Ectodermal cell (in vitro differentiated cells): ENCODE measurements at regions not wholly inside any gene's neighbourhood (a gene's known extent, or its start where the extent isn't known, plus 50 kb on each side); places are given as distances from the start of the nearest gene placed in this dataset.

Source experiments
- H3K27ac ChIP-seq: 2 replicates; pipeline ENCODE4 v1.7.0; 2013; ENCODE audit warnings: mild to moderate bottlenecking, low read depth, low read length; ENCODE audit not compliant: insufficient read depth, poor library complexity, severe bottlenecking
- H3K27me3 ChIP-seq: 2 replicates; pipeline ENCODE4 v1.7.0; 2013; ENCODE audit warnings: mild to moderate bottlenecking, low read length; ENCODE audit not compliant: insufficient read depth, control insufficient read depth, poor library complexity, severe bottlenecking
- H3K36me3 ChIP-seq: one replicate; pipeline ENCODE4 v1.7.0; 2013; ENCODE audit warnings: low read length; ENCODE audit not compliant: control insufficient read depth, insufficient read depth
- H3K4me1 ChIP-seq: one replicate; pipeline ENCODE4 v1.7.0; 2013; ENCODE audit warnings: low read length; ENCODE audit not compliant: control insufficient read depth, insufficient read depth
- H3K4me3 ChIP-seq: 2 replicates; pipeline ENCODE4 v1.7.0; 2013; ENCODE audit warnings: low read depth, low read length, control low read depth; ENCODE audit not compliant: insufficient read depth
- H3K9me3 ChIP-seq: 2 replicates; pipeline ENCODE4 v1.7.0; 2013; ENCODE audit warnings: mild to moderate bottlenecking, low read length, moderate library complexity; ENCODE audit not compliant: control insufficient read depth
- WGBS, 2 experiments: methylation state at CpG; one replicate each; pipeline ENCODE4 v1.1.7; 2013; ENCODE audit warnings: missing lambda C conversion rate in 2 of 2; 5-methylcytosine and 5-hydroxymethylcytosine counted together

GRCh38 chr2:215848698-215849097, 164.7 kb downstream of the MREG start:
- 86 to 95% methylated on average over 2 of the region's 2 CpGs for WGBS, 2 experiments
- H3K36me3 ChIP-seq: no peaks in the 10 kb centered on the region
- H3K27ac ChIP-seq: no peak overlapping the region

GRCh38 chr2:215848146-215848545, 165.2 kb downstream of the MREG start:
- H3K4me1 ChIP-seq: no peaks in the 10 kb centered on the region
- H3K27me3 ChIP-seq: no peaks in the 10 kb centered on the region
- no peak overlapping the region for H3K4me3 ChIP-seq
- 94 to 100% methylated on average over 3 of the region's 3 CpGs for WGBS, 2 experiments
- no peak overlapping the region for H3K27ac ChIP-seq
- H3K9me3 ChIP-seq: no peaks in the 10 kb centered on the region
- no peaks in the 10 kb centered on the region for H3K36me3 ChIP-seq

More at GRCh38 chr2:215848698-215849097, 164.7 kb downstream of the MREG start:
- no peaks in the 10 kb centered on the region for H3K4me1 ChIP-seq
- no peak overlapping the region for H3K4me3 ChIP-seq
- H3K9me3 ChIP-seq: no peaks in the 10 kb centered on the region
- H3K27me3 ChIP-seq: no peaks in the 10 kb centered on the region

- Histone ChIP-seq H3K4me3 (no peak overlapping the region), H3K4me1 (no peaks in the 10 kb centered on the region), H3K27ac (no peak overlapping the region), H3K9me3 (no peaks in the 10 kb centered on the region), H3K27me3 (no peaks in the 10 kb centered on the region), H3K36me3 (no peaks in the 10 kb centered on the region)
- WGBS, 2 experiments: 91 to 95% methylated on average over 6 of the region's 6 CpGs
Observed at GRCh38 chr2:215847718-215848117, 165.6 kb downstream of the MREG start.

- no peaks in the 10 kb centered on the region for H3K4me1 ChIP-seq
- no peaks in the 10 kb centered on the region for H3K9me3 ChIP-seq
- H3K27ac ChIP-seq: no peak overlapping the region
- 87 to 92% methylated on average over 3 of the region's 3 CpGs for WGBS, 2 experiments
- H3K4me3 ChIP-seq: no peak overlapping the region
- no peaks in the 10 kb centered on the region for H3K27me3 ChIP-seq
- no peaks in the 10 kb centered on the region for H3K36me3 ChIP-seq
Observed at GRCh38 chr2:215847056-215847455, 166.3 kb downstream of the MREG start.

GRCh38 chr2:215845839-215846586, 167.3 kb downstream of the MREG start:
- Histone ChIP-seq H3K27me3 (no peaks in the 10 kb centered on the region), H3K4me3 (no peak overlapping the region), H3K27ac (no peak overlapping the region), H3K9me3 (no peaks in the 10 kb centered on the region), H3K4me1 (peaks cover 2% of the 10 kb centered on the region), H3K36me3 (no peaks in the 10 kb centered on the region)
- 92 to 94% methylated on average over 8 of the region's 8 CpGs for WGBS, 2 experiments

- H3K4me1 ChIP-seq: peaks cover 2% of the 10 kb centered on the region
- 92 to 98% methylated on average over 4 of the region's 4 CpGs for WGBS, 2 experiments
- H3K9me3 ChIP-seq: no peaks in the 10 kb centered on the region
- H3K27ac ChIP-seq: no peak overlapping the region
- H3K36me3 ChIP-seq: no peaks in the 10 kb centered on the region
- no peak overlapping the region for H3K4me3 ChIP-seq
- H3K27me3 ChIP-seq: no peaks in the 10 kb centered on the region
Observed at GRCh38 chr2:215843579-215843978, 169.8 kb downstream of the MREG start.

- WGBS, 2 experiments: 84 to 90% methylated on average over 5 of the region's 5 CpGs
- H3K27ac ChIP-seq: no peak overlapping the region
Observed at GRCh38 chr2:215841175-215841816, 172.1 kb downstream of the MREG start.

GRCh38 chr2:215839816-215840215, 173.5 kb downstream of the MREG start:
- no peak overlapping the region for H3K27ac ChIP-seq
- H3K4me1 ChIP-seq: peaks cover 2% of the 10 kb centered on the region
- 79 to 82% methylated on average over 4 of the region's 4 CpGs for WGBS, 2 experiments
- H3K9me3 ChIP-seq: no peaks in the 10 kb centered on the region
- no peaks in the 10 kb centered on the region for H3K27me3 ChIP-seq
- no peaks in the 10 kb centered on the region for H3K36me3 ChIP-seq
- no peak overlapping the region for H3K4me3 ChIP-seq

More at GRCh38 chr2:215841175-215841816, 172.1 kb downstream of the MREG start:
- Histone ChIP-seq H3K4me1 (peaks cover 2% of the 10 kb centered on the region), H3K9me3 (no peaks in the 10 kb centered on the region), H3K36me3 (no peaks in the 10 kb centered on the region), H3K4me3 (no peak overlapping the region), H3K27me3 (no peaks in the 10 kb centered on the region)

- WGBS, 2 experiments: 91 to 98% methylated on average over 1 of the region's 1 CpG
- H3K4me1 ChIP-seq: peaks cover 2% of the 10 kb centered on the region
- H3K27me3 ChIP-seq: no peaks in the 10 kb centered on the region
- H3K9me3 ChIP-seq: no peaks in the 10 kb centered on the region
- no peaks in the 10 kb centered on the region for H3K36me3 ChIP-seq
- no peak overlapping the region for H3K27ac ChIP-seq
- H3K4me3 ChIP-seq: no peak overlapping the region
Observed at GRCh38 chr2:215839309-215839708, 174.0 kb downstream of the MREG start.

GRCh38 chr2:215836881-215837280, 176.5 kb downstream of the MREG start:
- H3K9me3 ChIP-seq: no peaks in the 10 kb centered on the region
- 94 to 98% methylated on average over 3 to 4 of the region's 4 CpGs for WGBS, 2 experiments
- H3K4me1 ChIP-seq: peaks cover 2% of the 10 kb centered on the region
- no peaks in the 10 kb centered on the region for H3K36me3 ChIP-seq
- H3K27ac ChIP-seq: no peak overlapping the region
- no peak overlapping the region for H3K4me3 ChIP-seq
- H3K27me3 ChIP-seq: no peaks in the 10 kb centered on the region
